H9 (cell line): ENCODE measurements at regions not wholly inside any gene's neighbourhood (a gene's known extent, or its start where the extent isn't known, plus 50 kb on each side); places are given as distances from the start of the nearest gene placed in this dataset.

Source experiments
- DNase-seq: peaks from one replicate; pipeline ENCODE4 v3.0.0-alpha.2; 2017
- H2AFZ ChIP-seq: one replicate; pipeline ENCODE4 v1.6.1; 2013; ENCODE audit warnings: mild to moderate bottlenecking, low read length, control low read depth, moderate library complexity
- H2AK5ac ChIP-seq: 2 replicates; pipeline ENCODE4 v1.6.1; 2013; ENCODE audit warnings: low read length, control low read depth, mixed read lengths; ENCODE audit not compliant: insufficient read length
- H2BK120ac ChIP-seq: one replicate; pipeline ENCODE4 v1.6.1; 2013; ENCODE audit warnings: low read depth, mild to moderate bottlenecking, low read length, control low read depth, inconsistent platforms; ENCODE audit not compliant: poor library complexity, severe bottlenecking
- H2BK12ac ChIP-seq: 2 replicates; pipeline ENCODE4 v1.6.1; 2013; ENCODE audit warnings: low read length, control low read depth, mixed read lengths, low read depth; ENCODE audit not compliant: insufficient read length
- H2BK15ac ChIP-seq: 2 replicates; pipeline ENCODE4 v1.6.1; 2013; ENCODE audit warnings: low read depth, low read length, control low read depth
- H2BK20ac ChIP-seq: one replicate; pipeline ENCODE4 v1.6.1; 2013; ENCODE audit warnings: low read depth, mild to moderate bottlenecking, low read length, control low read depth, inconsistent platforms; ENCODE audit not compliant: poor library complexity, severe bottlenecking
- H2BK5ac ChIP-seq: 2 replicates; pipeline ENCODE4 v1.6.1; 2013; ENCODE audit warnings: low read length, control low read depth, mixed read lengths; ENCODE audit not compliant: insufficient read length
- H3K14ac ChIP-seq: 2 replicates; pipeline ENCODE4 v1.6.1; 2013; ENCODE audit warnings: low read length, control low read depth; ENCODE audit not compliant: insufficient read depth
- H3K18ac ChIP-seq: 2 replicates; pipeline ENCODE4 v1.6.1; 2013; ENCODE audit warnings: low read depth, mild to moderate bottlenecking, mixed read lengths, low read length, control low read depth; ENCODE audit not compliant: insufficient read length
- H3K23ac ChIP-seq: 2 replicates; pipeline ENCODE4 v1.6.1; 2013; ENCODE audit warnings: low read length, control low read depth, mixed read lengths, low read depth; ENCODE audit not compliant: insufficient read length
- H3K23me2 ChIP-seq: 2 replicates; pipeline ENCODE4 v1.6.1; 2013; ENCODE audit warnings: low read depth, mild to moderate bottlenecking, mixed read lengths, low read length, control low read depth; ENCODE audit not compliant: insufficient read length, poor library complexity, severe bottlenecking
- H3K27ac ChIP-seq: 2 replicates; pipeline ENCODE4 v1.5.1; 2013; ENCODE audit warnings: low read length, control low read depth, mixed read lengths, low read depth; ENCODE audit not compliant: insufficient read length
- H3K27me3 ChIP-seq: 2 replicates; pipeline ENCODE4 v1.6.1; 2013; ENCODE audit warnings: low read length, control low read depth, inconsistent platforms; ENCODE audit not compliant: insufficient read depth
- H3K4ac ChIP-seq: 2 replicates; pipeline ENCODE4 v1.6.1; 2013; ENCODE audit warnings: low read depth, mild to moderate bottlenecking, control low read depth, inconsistent platforms, low read length, moderate library complexity
- H3K4me1 ChIP-seq: 2 replicates; pipeline ENCODE4 v1.6.1; 2013; ENCODE audit warnings: low read length, control low read depth, inconsistent platforms; ENCODE audit not compliant: insufficient read depth
- H3K4me2 ChIP-seq: 2 replicates; pipeline ENCODE4 v1.6.1; 2013; ENCODE audit warnings: low read length, control low read depth, mixed read lengths; ENCODE audit not compliant: insufficient read length, insufficient read depth
- H3K56ac ChIP-seq: 2 replicates; pipeline ENCODE4 v1.6.1; 2013; ENCODE audit warnings: low read depth, mild to moderate bottlenecking, mixed read lengths, low read length, control low read depth; ENCODE audit not compliant: insufficient read length
- H3K79me1 ChIP-seq: 2 replicates; pipeline ENCODE4 v1.6.1; 2013; ENCODE audit warnings: low read depth, mild to moderate bottlenecking, moderate library complexity, low read length, control low read depth, inconsistent platforms; ENCODE audit not compliant: insufficient read depth, poor library complexity, severe bottlenecking
- H3K79me2 ChIP-seq: 2 replicates; pipeline ENCODE4 v1.6.1; 2013; ENCODE audit warnings: low read length, control low read depth, inconsistent platforms; ENCODE audit not compliant: insufficient read depth
- H3K9ac ChIP-seq: 2 replicates; pipeline ENCODE4 v1.6.1; 2013; ENCODE audit warnings: low read length, control low read depth, mixed read lengths; ENCODE audit not compliant: insufficient read length; ENCODE audit errors: extremely low read depth
- H3K9me3 ChIP-seq: one replicate; pipeline ENCODE4 v1.6.1; 2013; ENCODE audit warnings: low read depth, low read length, inconsistent platforms; ENCODE audit not compliant: control insufficient read depth
- H3T11ph ChIP-seq: one replicate; pipeline ENCODE4 v1.6.1; 2013; ENCODE audit warnings: mild to moderate bottlenecking, low read length, control low read depth, inconsistent platforms
- H4K20me1 ChIP-seq: one replicate; pipeline ENCODE4 v1.6.1; 2013; ENCODE audit not compliant: control insufficient read depth, insufficient read length, insufficient read depth
- H4K5ac ChIP-seq: 2 replicates; pipeline ENCODE4 v1.6.1; 2013; ENCODE audit warnings: low read depth, mild to moderate bottlenecking, mixed read lengths, low read length, control low read depth; ENCODE audit not compliant: insufficient read length
- H4K8ac ChIP-seq: replicated peaks from 2 replicates; pipeline ENCODE4 v1.6.1; 2013; ENCODE audit warnings: low read length, control low read depth, mixed read lengths, low read depth; ENCODE audit not compliant: insufficient read length
- H4K91ac ChIP-seq: 2 replicates; pipeline ENCODE4 v1.6.1; 2013; ENCODE audit warnings: low read depth, mild to moderate bottlenecking, moderate library complexity, mixed read lengths, low read length, control low read depth; ENCODE audit not compliant: insufficient read length
- H3K27ac Mint-ChIP-seq, 3 experiments: 2 replicates in 2 of 3; 3 replicates in 1 of 3; pipeline ENCODE4 v1.8.0; 2020 to 2021; ENCODE audit warnings: mixed read lengths in 3 of 3, mild to moderate bottlenecking in 1 of 3, moderate library complexity in 1 of 3
- H3K27me3 Mint-ChIP-seq: 2 replicates; pipeline ENCODE4 v1.8.0; 2021; ENCODE audit warnings: low read depth, mild to moderate bottlenecking, moderate library complexity, mixed read lengths
- H3K36me3 Mint-ChIP-seq, 3 experiments: 2 replicates in 2 of 3; 3 replicates in 1 of 3; pipeline ENCODE4 v1.8.0; 2020 to 2021; ENCODE audit warnings: low read depth in 3 of 3, mixed read lengths in 3 of 3; ENCODE audit not compliant: insufficient read depth in 1 of 3
- H3K4me1 Mint-ChIP-seq, 2 experiments: 2 replicates each; pipeline ENCODE4 v1.8.0; 2020; ENCODE audit warnings: mixed read lengths in 2 of 2
- H3K4me3 Mint-ChIP-seq, 2 experiments: 2 replicates in 1 of 2; 3 replicates in 1 of 2; pipeline ENCODE4 v1.8.0; 2020 to 2021; ENCODE audit warnings: mild to moderate bottlenecking in 2 of 2, mixed read lengths in 2 of 2, moderate library complexity in 1 of 2
- H3K9me3 Mint-ChIP-seq, 2 experiments: 2 replicates in 1 of 2; 3 replicates in 1 of 2; pipeline ENCODE4 v1.8.0; 2020; ENCODE audit warnings: mild to moderate bottlenecking in 2 of 2, mixed read lengths in 2 of 2, moderate library complexity in 1 of 2
- CTCF ChIP-seq: fragments of 200-600 bp; sonication (generic); conservative IDR thresholded peaks from 3 replicates; pipeline ENCODE4 v1.8.0; 2021; ENCODE audit warnings: antibody characterized with exemption, mild to moderate bottlenecking
- WGBS: extraction: QIAGEN DNeasy Blood & Tissue Kit; methylation state at CpG from one replicate; pipeline ENCODE4 v1.1.7; 2013; ENCODE audit warnings: missing lambda C conversion rate, low lambda C conversion rate, mixed read lengths; ENCODE audit not compliant: insufficient read length; ENCODE audit errors: extremely low coverage; 5-methylcytosine and 5-hydroxymethylcytosine counted together

DNA sequence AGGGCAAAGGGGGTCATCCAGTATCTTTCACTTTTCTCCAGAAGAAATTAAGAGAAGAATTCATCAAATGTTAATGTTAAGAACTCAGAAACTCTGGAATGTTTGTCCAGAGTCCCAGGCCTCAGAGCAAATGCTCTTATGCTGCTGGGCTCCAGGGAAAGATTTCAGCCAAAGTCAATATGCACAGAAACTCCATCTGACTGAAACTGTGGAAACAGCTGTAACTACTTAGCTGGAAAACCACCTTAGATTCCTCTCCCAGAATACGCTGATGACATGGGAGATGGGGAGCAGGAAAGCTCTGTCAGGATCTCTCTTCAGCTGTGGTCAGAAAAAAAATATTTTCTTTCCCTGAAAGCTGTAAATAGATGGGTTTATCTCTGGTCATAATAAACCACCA is 559.6 kb downstream of the RFPL4B start:
- H3K9me3 Mint-ChIP-seq, result peaks cover 5 to 9% of the 10 kb centered on the region in 2 experiments
- no peak overlapping the region for H2AFZ ChIP-seq

More for the DNA sequence above, 559.6 kb downstream of the RFPL4B start:
- Histone ChIP-seq H2BK5ac (no peak overlapping the region), H3K4me1 (no peaks in the 10 kb centered on the region), H3T11ph (no peak overlapping the region), H3K23me2 (no peaks in the 10 kb centered on the region), H2BK12ac (no peak overlapping the region), H3K9me3 (no peaks in the 10 kb centered on the region), H2BK15ac (no peak overlapping the region), H4K5ac (no peak overlapping the region), H3K27ac (no peak overlapping the region), H3K79me2 (no peaks in the 10 kb centered on the region), H3K4me2 (no peak overlapping the region), H4K91ac (no peak overlapping the region), H3K18ac (no peak overlapping the region), H3K79me1 (no peaks in the 10 kb centered on the region), H3K27me3 (no peaks in the 10 kb centered on the region), H2BK20ac (no peak overlapping the region), H3K56ac (no peak overlapping the region), H2BK120ac (no peak overlapping the region), H2AK5ac (no peak overlapping the region), H3K14ac (no peak overlapping the region), H3K23ac (no peak overlapping the region), H4K20me1 (no peaks in the 10 kb centered on the region), H3K9ac (no peak overlapping the region), H4K8ac (no peak overlapping the region), H3K4ac (no peak overlapping the region)
- DNase-seq, result no peak
- no peak overlapping the region for H3K4me3 Mint-ChIP-seq
- no CpG with 5 or more reads among the region's 1 CpG for WGBS
- H3K27ac Mint-ChIP-seq, result no peak overlapping the region; a peak in 2 of 7 replicates
- peaks cover 1 to 12% (median 4%) of the 10 kb centered on the region in 3 experiments; a peak in 6 of 7 replicates for H3K36me3 Mint-ChIP-seq
- H3K27me3 Mint-ChIP-seq, result no peaks in the 10 kb centered on the region
- no peak for TF ChIP-seq CTCF
- peaks cover 3% of the 10 kb centered on the region in 2 experiments; a peak in 3 of 4 replicates for H3K4me1 Mint-ChIP-seq
